ENCODE measurements at regions not wholly inside any gene's neighbourhood (a gene's known extent, or its start where the extent isn't known, plus 50 kb on each side); places are given as distances from the start of the nearest gene placed in this dataset.

DNA sequence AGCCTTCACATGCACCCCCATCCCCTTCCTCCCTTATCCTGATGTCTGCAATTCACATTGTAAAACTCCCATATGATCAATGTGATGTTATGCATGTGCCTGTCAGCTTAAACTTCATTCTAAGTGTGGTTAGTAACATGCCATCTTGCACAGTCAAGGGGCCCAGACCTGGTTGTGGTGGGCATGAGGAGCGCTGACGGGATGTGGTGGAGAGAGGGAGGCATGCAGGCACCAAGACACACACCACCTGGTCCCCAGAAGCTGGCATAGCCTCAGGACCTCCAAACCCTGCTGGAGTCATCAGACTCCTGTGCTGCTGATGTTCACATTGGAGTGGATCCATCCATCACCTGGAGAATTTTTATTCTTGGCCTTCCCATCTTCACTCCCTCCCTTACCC is 90.5 kb upstream of the ABCC4 start:
- H2BK12ac ChIP-seq (ENCODE audit: low read length): no peak overlapping the region
- H3K4me2 ChIP-seq (ENCODE audit: insufficient read depth, low read length, poor library complexity, severe bottlenecking): peak overlapping the region; percentile 3
- peaks cover 0 to 5% (median 2%) of the 10 kb centered on the region in 3 experiments for H3K27me3 ChIP-seq (ENCODE audit: control insufficient read depth in 3 of 3, insufficient read depth in 3 of 3, low read depth in 1 of 3, low read length in 3 of 3)
- H3K4me3 ChIP-seq (ENCODE audit: low read length in 2 of 2): no peak overlapping the region
- no peaks in the 10 kb centered on the region for H3K36me3 ChIP-seq (replicated peaks in 1 of 2; ENCODE audit: control insufficient read depth in 2 of 2, insufficient read depth in 2 of 2, low read length in 2 of 2)
- H3K9me3 ChIP-seq (replicated peaks in 1 of 2; ENCODE audit: control insufficient read depth in 2 of 2, insufficient read depth in 1 of 2, low read depth in 1 of 2, low read length in 2 of 2): no peaks in the 10 kb centered on the region
- no peak overlapping the region for H2BK120ac ChIP-seq (ENCODE audit: low read depth, low read length)
- no peak overlapping the region for H4K8ac ChIP-seq (ENCODE audit: low read depth, low read length)
- no peak overlapping the region for H4K91ac ChIP-seq (ENCODE audit: low read depth, low read length, poor library complexity)
- WGBS, 2 donors (ENCODE audit: extremely low coverage in 2 of 2, insufficient read length in 2 of 2, insufficient replicate concordance in 1 of 2): no CpG with 5 or more reads among the region's 2 CpGs
- H3K4me1 ChIP-seq (ENCODE audit: control insufficient read depth in 2 of 2, insufficient read depth in 1 of 2, low read depth in 1 of 2, low read length in 2 of 2): no peaks in the 10 kb centered on the region
- no peak overlapping the region for H2AK5ac ChIP-seq (ENCODE audit: low read depth, low read length)
- no peak overlapping the region for H3K27ac ChIP-seq (replicated peaks; ENCODE audit: low read length)
- H3K23ac ChIP-seq (ENCODE audit: low read depth, low read length, poor library complexity): no peak overlapping the region
- no peak overlapping the region for H2BK15ac ChIP-seq (ENCODE audit: low read length)
- H3K14ac ChIP-seq (ENCODE audit: low read length): no peak overlapping the region
- no peak overlapping the region for H2AFZ ChIP-seq (ENCODE audit: low read length)
- DNase-seq (ENCODE audit: low spot score): no peak
- no peak overlapping the region for H3K9ac ChIP-seq (ENCODE audit: low read depth, low read length, poor library complexity)
- H2BK5ac ChIP-seq (ENCODE audit: low read length): no peak overlapping the region
- H3K18ac ChIP-seq (ENCODE audit: low read length): peak overlapping the region; percentile 20
- no peaks in the 10 kb centered on the region for H3K79me1 ChIP-seq (ENCODE audit: low read depth, low read length)
- H3K4ac ChIP-seq (ENCODE audit: low read length): no peak overlapping the region

DNA sequence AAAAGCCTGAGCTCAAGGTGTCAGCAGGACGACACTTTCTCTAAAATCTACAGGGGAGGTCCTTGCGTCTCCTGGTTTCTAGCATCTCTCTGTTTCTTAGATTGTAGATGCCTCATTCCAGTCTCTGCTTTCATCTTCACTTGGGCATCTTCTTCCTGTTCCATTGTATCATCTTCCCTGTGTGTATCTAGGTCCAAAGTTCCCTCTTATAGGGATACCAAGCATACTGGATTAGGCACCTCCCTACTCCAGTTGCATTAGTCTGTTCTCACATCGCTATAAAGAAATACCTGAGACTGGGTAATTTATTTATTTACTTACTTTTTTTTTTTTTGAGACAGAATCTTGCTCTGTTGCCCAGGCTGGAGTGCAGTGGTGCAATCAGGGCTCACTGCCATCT is 91.3 kb upstream of the ABCC4 start:
- Histone ChIP-seq H3K36me3 (replicated peaks in 1 of 2; ENCODE audit: control insufficient read depth in 2 of 2, insufficient read depth in 2 of 2, low read length in 2 of 2) (no peaks in the 10 kb centered on the region), H3K4me1 (ENCODE audit: control insufficient read depth in 2 of 2, insufficient read depth in 1 of 2, low read depth in 1 of 2, low read length in 2 of 2) (peaks cover 0 to 2% of the 10 kb centered on the region in 2 donors), H2BK12ac (ENCODE audit: low read length) (no peak overlapping the region), H3K9me3 (replicated peaks in 1 of 2; ENCODE audit: control insufficient read depth in 2 of 2, insufficient read depth in 1 of 2, low read depth in 1 of 2, low read length in 2 of 2) (no peaks in the 10 kb centered on the region), H2AFZ (ENCODE audit: low read length) (no peak overlapping the region), H3K27ac (replicated peaks; ENCODE audit: low read length) (no peak overlapping the region), H2BK120ac (ENCODE audit: low read depth, low read length) (no peak overlapping the region), H3K4me3 (ENCODE audit: low read length in 2 of 2) (no peak overlapping the region), H3K18ac (ENCODE audit: low read length) (no peak overlapping the region), H4K8ac (ENCODE audit: low read depth, low read length) (no peak overlapping the region), H2BK5ac (ENCODE audit: low read length) (no peak overlapping the region), H3K9ac (ENCODE audit: low read depth, low read length, poor library complexity) (no peak overlapping the region), H3K4me2 (ENCODE audit: insufficient read depth, low read length, poor library complexity, severe bottlenecking) (no peak overlapping the region), H4K91ac (ENCODE audit: low read depth, low read length, poor library complexity) (no peak overlapping the region), H3K79me1 (ENCODE audit: low read depth, low read length) (no peaks in the 10 kb centered on the region), H3K27me3 (ENCODE audit: control insufficient read depth in 3 of 3, insufficient read depth in 3 of 3, low read depth in 1 of 3, low read length in 3 of 3) (peaks cover 0 to 5% (median 2%) of the 10 kb centered on the region in 3 experiments), H2AK5ac (ENCODE audit: low read depth, low read length) (no peak overlapping the region), H3K23ac (ENCODE audit: low read depth, low read length, poor library complexity) (no peak overlapping the region), H3K14ac (ENCODE audit: low read length) (no peak overlapping the region), H3K4ac (ENCODE audit: low read length) (no peak overlapping the region), H2BK15ac (ENCODE audit: low read length) (no peak overlapping the region)
- no CpG with 5 or more reads among the region's 3 CpGs for WGBS, 2 donors (ENCODE audit: extremely low coverage in 2 of 2, insufficient read length in 2 of 2, insufficient replicate concordance in 1 of 2)
- DNase-seq (ENCODE audit: low spot score): no peak

- H4K8ac ChIP-seq (ENCODE audit: low read depth, low read length): no peak overlapping the region
- no peak overlapping the region for H2BK120ac ChIP-seq (ENCODE audit: low read depth, low read length)
- DNase-seq (ENCODE audit: low spot score): peak; percentile 70
- H4K91ac ChIP-seq (ENCODE audit: low read depth, low read length, poor library complexity): no peak overlapping the region
- no peak overlapping the region for H3K4ac ChIP-seq (ENCODE audit: low read length)
- peak overlapping the region; percentile 68 for H2AFZ ChIP-seq (ENCODE audit: low read length)
- H3K18ac ChIP-seq (ENCODE audit: low read length): peak overlapping the region; percentile 15
- H2BK15ac ChIP-seq (ENCODE audit: low read length): no peak overlapping the region
- peak overlapping the region; percentile 74 for H3K27ac ChIP-seq (replicated peaks; ENCODE audit: low read length)
- no peaks in the 10 kb centered on the region for H3K36me3 ChIP-seq (replicated peaks in 1 of 2; ENCODE audit: control insufficient read depth in 2 of 2, insufficient read depth in 2 of 2, low read length in 2 of 2)
- H3K79me1 ChIP-seq (ENCODE audit: low read depth, low read length): no peaks in the 10 kb centered on the region
- H3K4me3 ChIP-seq (ENCODE audit: low read length in 2 of 2): peak overlapping the region in 1 of 2 donors; percentile 79
- H3K23ac ChIP-seq (ENCODE audit: low read depth, low read length, poor library complexity): no peak overlapping the region
- peaks cover 0 to 3% of the 10 kb centered on the region in 2 donors for H3K4me1 ChIP-seq (ENCODE audit: control insufficient read depth in 2 of 2, insufficient read depth in 1 of 2, low read depth in 1 of 2, low read length in 2 of 2)
- no peak overlapping the region for H2BK5ac ChIP-seq (ENCODE audit: low read length)
- peak overlapping the region; percentile 73 for H3K4me2 ChIP-seq (ENCODE audit: insufficient read depth, low read length, poor library complexity, severe bottlenecking)
- no peak overlapping the region for H2BK12ac ChIP-seq (ENCODE audit: low read length)
- no peak overlapping the region for H2AK5ac ChIP-seq (ENCODE audit: low read depth, low read length)
- H3K9me3 ChIP-seq (replicated peaks in 1 of 2; ENCODE audit: control insufficient read depth in 2 of 2, insufficient read depth in 1 of 2, low read depth in 1 of 2, low read length in 2 of 2): no peaks in the 10 kb centered on the region
- H3K9ac ChIP-seq (ENCODE audit: low read depth, low read length, poor library complexity): no peak overlapping the region
- peaks cover 0 to 2% (median 0%) of the 10 kb centered on the region in 3 experiments for H3K27me3 ChIP-seq (ENCODE audit: control insufficient read depth in 3 of 3, insufficient read depth in 3 of 3, low read depth in 1 of 3, low read length in 3 of 3)
- WGBS, 2 donors (ENCODE audit: extremely low coverage in 2 of 2, insufficient read length in 2 of 2, insufficient replicate concordance in 1 of 2): no CpG with 5 or more reads among the region's 17 CpGs
- H3K14ac ChIP-seq (ENCODE audit: low read length): no peak overlapping the region
These were observed 102.3 kb upstream of the ABCC4 start for GRCh38 chr13:95403349-95404140.

- no CpG with 5 or more reads among the region's 24 CpGs for WGBS, 2 donors (ENCODE audit: extremely low coverage in 2 of 2, insufficient read length in 2 of 2, insufficient replicate concordance in 1 of 2)
- H2BK15ac ChIP-seq (ENCODE audit: low read length): no peak overlapping the region
- peak overlapping the region; percentile 15 for H3K18ac ChIP-seq (ENCODE audit: low read length)
- H2AK5ac ChIP-seq (ENCODE audit: low read depth, low read length): no peak overlapping the region
- H3K14ac ChIP-seq (ENCODE audit: low read length): no peak overlapping the region
- no peak overlapping the region for H4K91ac ChIP-seq (ENCODE audit: low read depth, low read length, poor library complexity)
- H2BK120ac ChIP-seq (ENCODE audit: low read depth, low read length): no peak overlapping the region
- no peak overlapping the region for H3K9ac ChIP-seq (ENCODE audit: low read depth, low read length, poor library complexity)
- peaks cover 0 to 3% of the 10 kb centered on the region in 2 donors for H3K4me1 ChIP-seq (ENCODE audit: control insufficient read depth in 2 of 2, insufficient read depth in 1 of 2, low read depth in 1 of 2, low read length in 2 of 2)
- no peak overlapping the region for H2BK5ac ChIP-seq (ENCODE audit: low read length)
- H3K79me1 ChIP-seq (ENCODE audit: low read depth, low read length): no peaks in the 10 kb centered on the region
- H3K4ac ChIP-seq (ENCODE audit: low read length): no peak overlapping the region
- peak overlapping the region; percentile 73 for H3K4me2 ChIP-seq (ENCODE audit: insufficient read depth, low read length, poor library complexity, severe bottlenecking)
- no peaks in the 10 kb centered on the region for H3K36me3 ChIP-seq (replicated peaks in 1 of 2; ENCODE audit: control insufficient read depth in 2 of 2, insufficient read depth in 2 of 2, low read length in 2 of 2)
- H3K4me3 ChIP-seq (ENCODE audit: low read length in 2 of 2): peak overlapping the region in 1 of 2 donors; percentile 79
- H3K9me3 ChIP-seq (replicated peaks in 1 of 2; ENCODE audit: control insufficient read depth in 2 of 2, insufficient read depth in 1 of 2, low read depth in 1 of 2, low read length in 2 of 2): no peaks in the 10 kb centered on the region
- no peak overlapping the region for H4K8ac ChIP-seq (ENCODE audit: low read depth, low read length)
- H3K27me3 ChIP-seq (ENCODE audit: control insufficient read depth in 3 of 3, insufficient read depth in 3 of 3, low read depth in 1 of 3, low read length in 3 of 3): peaks cover 0 to 2% (median 0%) of the 10 kb centered on the region in 3 experiments
- peak; percentile 89 for DNase-seq (ENCODE audit: low spot score)
- H2AFZ ChIP-seq (ENCODE audit: low read length): peak overlapping the region; percentile 68
- peak overlapping the region; percentile 59 for H3K27ac ChIP-seq (replicated peaks; ENCODE audit: low read length)
- no peak overlapping the region for H2BK12ac ChIP-seq (ENCODE audit: low read length)
- no peak overlapping the region for H3K23ac ChIP-seq (ENCODE audit: low read depth, low read length, poor library complexity)
These were observed 103.1 kb upstream of the ABCC4 start for GRCh38 chr13:95404141-95404882.

Measured in neuronal stem cell (in vitro differentiated cells).